PC-9 (cell line): ENCODE measurements at regions not wholly inside any gene's neighbourhood (a gene's known extent, or its start where the extent isn't known, plus 50 kb on each side); places are given as distances from the start of the nearest gene placed in this dataset.

ENCODE experiments used
- CTCF ChIP-seq: fragments of 200-600 bp; sonication (generic); conservative IDR thresholded peaks from 2 replicates; pipeline ENCODE4 v1.6.1; 2017; ENCODE audit warnings: mixed run types, antibody characterized with exemption, mild to moderate bottlenecking, moderate library complexity
- EZH2 ChIP-seq: fragments of 200-600 bp; sonication (generic); IDR thresholded peaks from 2 replicates; pipeline ENCODE4 v1.8.0; 2017; ENCODE audit warnings: antibody characterized with exemption, low read depth

- no peak for TF ChIP-seq CTCF
- TF ChIP-seq EZH2: no peak
Measured at GRCh38 chr11:25615069-25615468, 716.9 kb upstream of the ANO3 start.
